HG03378 (cell line): ENCODE measurements at regions not wholly inside any gene's neighbourhood (a gene's known extent, or its start where the extent isn't known, plus 50 kb on each side); places are given as distances from the start of the nearest gene placed in this dataset.

Experiments used
- ATAC-seq: cut with Tn5 transposase; IDR thresholded peaks from one replicate; pipeline ENCODE4 v1.9.1; 2021; ENCODE audit warnings: mild to moderate bottlenecking, moderate library complexity; ENCODE audit not compliant: unreplicated experiment

- ATAC-seq, result no peak
These were observed 102.1 kb upstream of the SIAH1 start for GRCh38 chr16:48487287-48487686.

DNA sequence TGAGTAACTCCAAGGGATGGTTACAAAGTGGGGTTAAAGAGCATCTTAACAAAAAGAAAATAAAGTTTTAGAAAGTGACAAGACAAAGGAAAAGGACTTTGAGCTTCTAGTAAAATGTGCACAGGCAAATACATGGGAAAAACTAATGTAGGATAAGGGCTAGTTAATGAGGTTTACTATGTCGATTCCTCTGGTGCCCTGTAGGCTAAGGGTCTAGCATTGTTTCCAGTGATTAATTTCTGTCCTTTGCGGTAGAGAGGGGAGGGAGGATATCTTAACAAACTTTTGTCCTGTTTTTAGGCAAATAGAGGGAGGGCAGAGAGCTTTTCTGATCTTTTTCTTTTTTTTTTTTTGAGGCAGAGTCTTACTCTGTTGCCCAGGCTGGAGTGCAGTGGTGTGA, 96.6 kb upstream of the SIAH1 start:
- ATAC-seq, result no peak

- ATAC-seq, result no peak
These were observed 96.0 kb upstream of the SIAH1 start for GRCh38 chr16:48481211-48481610.

GRCh38 chr16:48479955-48480354, 94.7 kb upstream of the SIAH1 start:
- no peak for ATAC-seq

DNA sequence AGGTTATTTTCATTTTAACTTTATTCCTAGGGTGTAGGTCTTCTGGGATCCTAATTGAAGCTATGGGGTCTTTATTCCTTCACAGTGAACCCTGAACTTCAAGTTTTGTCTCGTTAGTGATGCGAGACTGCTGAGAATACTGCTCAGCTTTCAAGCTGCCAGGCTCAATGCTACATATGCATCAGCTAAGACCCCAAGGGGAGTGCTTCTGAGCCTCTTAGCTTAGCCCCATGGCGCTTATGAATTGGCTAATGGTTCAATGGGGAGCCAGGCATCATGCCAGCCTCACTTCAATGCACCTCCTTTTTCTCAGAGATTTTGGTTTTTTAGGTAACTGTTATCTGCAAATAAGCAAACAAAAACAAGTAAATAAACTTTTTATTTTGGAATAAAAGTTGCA, 94.1 kb upstream of the SIAH1 start:
- no peak for ATAC-seq

DNA sequence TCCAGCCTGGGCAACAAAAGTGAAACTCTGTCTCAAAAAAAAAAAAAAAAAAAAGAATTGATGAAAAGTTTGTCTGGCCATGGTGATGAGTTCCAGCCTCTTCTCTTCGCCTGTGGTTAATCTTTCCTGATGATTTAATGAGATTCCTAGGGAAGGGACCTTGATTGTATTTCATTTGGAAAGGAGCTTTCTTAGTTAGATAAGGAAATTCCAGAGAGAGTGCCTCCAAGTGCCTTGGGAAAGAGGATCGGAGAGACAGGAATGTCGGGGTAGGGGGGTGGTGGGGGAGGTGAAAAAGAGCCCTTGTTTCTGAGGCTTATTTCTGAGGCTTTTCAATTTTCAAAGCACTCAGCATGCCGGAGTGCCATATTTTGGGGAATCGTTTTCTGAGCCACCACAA, 93.2 kb upstream of the SIAH1 start:
- ATAC-seq, result no peak

- no peak for ATAC-seq
These were observed 86.2 kb upstream of the SIAH1 start for GRCh38 chr16:48471435-48471834.

- no peak for ATAC-seq
These were observed 77.0 kb upstream of the SIAH1 start for GRCh38 chr16:48462106-48462740.

GRCh38 chr16:48459167-48459566, 74.0 kb upstream of the SIAH1 start:
- peak; percentile 39 for ATAC-seq

DNA sequence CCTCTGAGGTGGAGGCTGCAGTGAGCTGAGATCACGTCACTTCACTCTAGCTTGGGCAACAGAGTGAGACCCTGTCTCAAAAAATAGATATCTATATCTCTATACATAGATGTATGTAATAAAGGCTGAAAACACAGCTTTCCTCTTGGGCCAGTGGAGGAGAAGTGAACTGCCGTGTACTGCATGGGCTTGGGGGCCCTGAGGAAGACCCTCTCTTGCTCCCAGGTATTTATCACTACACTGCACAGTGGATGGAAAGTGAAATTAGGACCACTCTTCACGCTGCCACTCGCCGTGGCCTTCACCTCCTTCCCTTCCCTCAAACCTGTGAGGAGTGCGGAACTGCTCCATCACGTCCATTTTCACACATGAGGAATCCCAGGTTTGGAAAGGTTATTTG, 68.8 kb upstream of the SIAH1 start:
- ATAC-seq, result no peak

GRCh38 chr16:48452991-48453760, 68.0 kb upstream of the SIAH1 start:
- ATAC-seq, result no peak

GRCh38 chr16:48451323-48451722, 66.1 kb upstream of the SIAH1 start:
- no peak for ATAC-seq

- no peak for ATAC-seq
These were observed 65.2 kb upstream of the SIAH1 start for GRCh38 chr16:48450367-48450766.

GRCh38 chr16:48448841-48449481, 63.7 kb upstream of the SIAH1 start:
- no peak for ATAC-seq

DNA sequence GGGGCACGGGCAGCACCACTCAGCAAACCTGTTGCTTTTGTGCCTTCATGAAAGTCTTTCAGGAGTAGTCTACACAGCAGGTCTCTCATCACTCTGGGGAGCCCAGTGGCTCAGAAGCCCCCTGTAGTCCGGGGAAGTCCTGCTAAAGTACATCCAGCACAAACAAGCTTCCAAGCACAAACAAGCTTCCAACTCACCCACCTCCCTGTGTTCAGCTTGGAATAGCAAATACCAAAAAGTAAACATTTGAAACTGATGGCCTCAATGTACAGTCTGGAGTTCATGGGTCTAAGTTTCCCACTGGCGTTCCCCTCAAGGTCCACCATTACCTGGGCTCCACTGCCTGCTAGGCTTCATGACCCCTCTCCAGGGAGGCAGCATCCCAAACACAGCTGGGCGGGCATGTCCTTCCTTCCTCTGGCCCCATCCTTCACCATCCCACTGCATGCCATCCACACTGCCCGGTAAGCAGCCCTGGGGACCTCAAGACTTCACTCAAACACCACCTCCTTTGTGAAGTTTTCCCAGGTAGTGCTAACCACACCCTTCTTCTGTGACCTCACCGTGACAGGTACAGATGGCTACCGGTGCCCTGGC, 62.8 kb upstream of the SIAH1 start:
- no peak for ATAC-seq

DNA sequence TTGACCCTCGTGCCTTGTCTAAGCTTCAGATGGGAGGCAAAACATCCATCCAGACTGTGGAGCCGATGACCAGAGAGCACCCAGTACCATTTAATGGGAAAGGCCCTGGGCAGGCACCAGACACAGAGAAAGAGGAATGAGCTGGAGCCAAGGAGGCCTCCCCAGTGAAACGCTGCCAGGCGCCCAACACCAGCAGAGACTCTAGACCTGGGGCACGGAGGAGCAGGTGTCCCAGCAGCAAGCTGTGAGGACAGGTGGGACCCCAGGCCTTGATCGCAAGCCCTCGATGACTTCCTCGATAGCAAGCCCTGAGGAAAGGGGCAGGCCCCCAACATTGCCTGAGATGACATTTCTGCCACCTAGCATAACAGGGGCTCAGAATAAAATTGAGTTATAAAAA, 62.2 kb upstream of the SIAH1 start:
- ATAC-seq, result no peak

- no peak for ATAC-seq
These were observed 61.3 kb upstream of the SIAH1 start for GRCh38 chr16:48446534-48446920.

DNA sequence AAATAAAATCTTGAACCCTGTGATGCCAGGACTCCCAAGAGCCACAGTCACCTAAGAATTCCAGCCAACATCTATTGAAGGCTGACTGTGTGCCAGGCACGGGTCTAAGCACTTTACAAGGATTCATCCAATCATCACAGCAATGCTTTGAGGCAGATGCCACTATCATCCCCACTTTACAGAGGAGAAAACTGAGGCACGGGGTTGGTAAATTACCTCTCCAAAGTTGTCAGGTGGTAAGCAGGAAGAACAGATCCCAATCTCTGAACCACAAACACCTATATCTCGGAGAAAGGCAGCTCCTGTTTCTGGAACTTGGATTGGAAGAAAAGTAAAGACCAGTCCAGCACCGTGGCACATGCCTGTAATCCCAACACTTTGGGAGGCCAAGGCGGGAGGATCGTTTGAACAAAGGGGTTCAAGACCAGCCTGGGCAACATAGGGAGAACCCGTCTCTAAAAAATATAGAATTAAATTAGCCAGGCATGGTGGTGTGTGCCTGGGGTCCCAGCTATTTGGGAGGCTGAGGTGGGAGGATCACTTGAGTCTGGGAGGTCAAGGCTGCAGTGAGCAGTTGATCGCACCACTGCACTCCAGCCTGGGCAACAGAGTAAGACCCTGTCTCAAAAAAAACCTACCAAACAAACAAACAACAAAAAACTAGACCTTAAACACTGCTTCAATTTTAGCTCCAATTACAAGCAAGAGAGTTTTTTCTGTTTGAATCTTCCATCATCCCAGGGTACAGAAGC, 60.7 kb upstream of the SIAH1 start:
- ATAC-seq, result no peak

- no peak for ATAC-seq
These were observed 59.4 kb upstream of the SIAH1 start for GRCh38 chr16:48444574-48444973.

DNA sequence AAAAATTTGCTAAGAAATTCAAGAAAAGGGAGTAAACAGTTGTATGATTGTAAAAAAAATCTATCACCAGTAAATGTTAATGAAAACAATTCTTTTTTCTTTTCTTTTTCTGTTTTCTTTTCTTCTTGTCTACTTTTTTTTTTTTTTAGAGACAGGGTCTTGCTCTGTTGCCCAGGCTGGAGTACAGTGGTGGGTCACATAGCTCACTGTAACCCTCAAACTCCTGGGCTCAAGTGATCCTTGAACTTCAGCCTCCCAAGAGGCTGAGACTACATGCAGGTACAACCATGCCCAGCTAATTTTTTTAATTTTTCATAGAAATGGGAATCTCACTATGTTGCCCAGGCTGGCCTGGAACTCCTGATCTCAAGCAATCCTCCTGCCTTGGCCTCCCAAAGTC, 57.2 kb upstream of the SIAH1 start:
- ATAC-seq, result no peak

- no peak for ATAC-seq
These were observed 56.7 kb upstream of the SIAH1 start for GRCh38 chr16:48441863-48442279.
